Activated T-cell treated with anti-CD3 and anti-CD28 coated beads, Interleukin-2, amount 50 U/mL, for 48 hours (primary cell): ENCODE measurements at regions not wholly inside any gene's neighbourhood (a gene's known extent, or its start where the extent isn't known, plus 50 kb on each side); places are given as distances from the start of the nearest gene placed in this dataset.

Experiments used
- DNase-seq, 2 experiments: peaks; one replicate each; pipeline ENCODE4 v3.0.0-alpha.2; 2020

DNA sequence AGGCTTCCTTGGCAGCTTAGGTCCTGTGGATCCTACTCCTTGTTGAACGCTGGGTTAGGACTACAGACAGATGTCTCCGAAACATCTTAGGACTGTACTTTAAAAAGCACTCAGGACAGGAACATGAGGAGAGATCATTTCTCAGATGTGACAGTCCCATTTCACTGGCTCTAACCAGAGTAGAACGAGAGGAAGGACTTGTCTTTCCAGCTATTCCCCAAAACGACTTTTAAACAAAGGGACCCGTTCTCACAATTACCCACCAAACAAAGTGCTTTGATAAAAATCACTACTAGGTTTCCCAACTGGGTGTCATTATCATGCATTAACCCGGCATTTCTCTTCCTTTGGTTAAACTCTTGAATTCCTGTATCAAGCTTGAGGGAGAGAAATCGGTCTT, 84.7 kb upstream of the BARX2 start:
- no peak for DNase-seq

- no peak for DNase-seq
These were observed 86.2 kb upstream of the BARX2 start for GRCh38 chr11:129289350-129290040.

DNA sequence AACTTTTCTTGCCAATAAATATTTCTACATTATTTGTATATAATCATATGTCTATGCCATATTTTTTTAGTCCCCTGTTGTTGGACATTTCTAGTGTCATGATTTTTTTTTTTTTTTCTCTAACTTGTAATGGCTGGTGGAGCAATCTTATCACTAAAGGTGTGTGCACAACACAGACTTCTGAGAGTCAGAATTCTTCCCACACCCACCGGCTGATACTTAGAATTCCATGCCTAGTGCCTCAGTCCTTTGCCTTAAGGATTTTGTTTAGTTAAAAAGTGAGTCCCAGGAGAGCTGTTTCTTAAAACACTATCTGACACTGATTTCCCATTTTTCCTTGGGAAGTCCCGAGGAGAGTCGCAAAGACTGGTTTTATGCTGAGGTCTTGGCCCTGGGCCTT, 87.7 kb upstream of the BARX2 start:
- no peak for DNase-seq

GRCh38 chr11:129286813-129287212, 88.8 kb upstream of the BARX2 start:
- DNase-seq, result no peak

GRCh38 chr11:129285402-129285786, 90.3 kb upstream of the BARX2 start:
- no peak for DNase-seq

DNA sequence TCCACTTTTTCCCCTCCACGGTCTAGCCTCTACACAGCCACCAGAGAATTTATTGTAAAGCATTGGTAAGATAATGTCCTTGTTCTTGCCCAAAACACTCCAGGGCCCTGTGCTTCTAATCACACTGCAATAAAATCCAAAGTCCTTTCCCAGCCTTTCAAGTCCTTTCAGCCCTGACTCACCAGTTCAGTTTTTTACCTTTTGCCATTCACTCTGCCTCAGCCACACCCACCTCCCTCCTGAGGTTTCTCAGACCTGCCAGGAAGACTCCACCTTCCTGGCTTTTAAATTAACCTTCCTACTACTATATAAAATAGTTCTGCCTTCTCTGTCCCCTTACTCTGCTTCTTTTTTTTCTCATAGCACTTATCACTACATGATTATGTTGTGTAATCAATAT, 91.0 kb upstream of the ARHGAP32 start:
- DNase-seq, result no peak

DNA sequence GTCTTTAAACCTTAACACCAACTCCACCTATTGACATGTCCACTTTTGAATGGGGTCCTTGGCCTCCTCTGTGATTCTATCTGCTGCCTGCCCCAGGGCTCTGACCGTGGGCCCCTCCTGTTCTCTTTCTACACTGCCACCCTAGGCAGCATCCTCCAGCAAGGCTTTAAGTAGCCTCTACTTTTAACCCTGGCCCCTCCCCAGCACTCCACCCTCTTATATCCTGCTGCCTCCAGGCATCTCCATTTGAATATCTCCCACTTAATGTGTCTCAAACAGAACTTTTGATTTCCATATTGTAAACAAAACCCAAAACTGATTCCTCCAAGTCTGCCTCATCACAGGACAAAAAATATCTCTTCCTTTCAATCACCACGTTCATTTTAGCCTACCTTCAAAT, 90.5 kb upstream of the ARHGAP32 start:
- no peak for DNase-seq

DNA sequence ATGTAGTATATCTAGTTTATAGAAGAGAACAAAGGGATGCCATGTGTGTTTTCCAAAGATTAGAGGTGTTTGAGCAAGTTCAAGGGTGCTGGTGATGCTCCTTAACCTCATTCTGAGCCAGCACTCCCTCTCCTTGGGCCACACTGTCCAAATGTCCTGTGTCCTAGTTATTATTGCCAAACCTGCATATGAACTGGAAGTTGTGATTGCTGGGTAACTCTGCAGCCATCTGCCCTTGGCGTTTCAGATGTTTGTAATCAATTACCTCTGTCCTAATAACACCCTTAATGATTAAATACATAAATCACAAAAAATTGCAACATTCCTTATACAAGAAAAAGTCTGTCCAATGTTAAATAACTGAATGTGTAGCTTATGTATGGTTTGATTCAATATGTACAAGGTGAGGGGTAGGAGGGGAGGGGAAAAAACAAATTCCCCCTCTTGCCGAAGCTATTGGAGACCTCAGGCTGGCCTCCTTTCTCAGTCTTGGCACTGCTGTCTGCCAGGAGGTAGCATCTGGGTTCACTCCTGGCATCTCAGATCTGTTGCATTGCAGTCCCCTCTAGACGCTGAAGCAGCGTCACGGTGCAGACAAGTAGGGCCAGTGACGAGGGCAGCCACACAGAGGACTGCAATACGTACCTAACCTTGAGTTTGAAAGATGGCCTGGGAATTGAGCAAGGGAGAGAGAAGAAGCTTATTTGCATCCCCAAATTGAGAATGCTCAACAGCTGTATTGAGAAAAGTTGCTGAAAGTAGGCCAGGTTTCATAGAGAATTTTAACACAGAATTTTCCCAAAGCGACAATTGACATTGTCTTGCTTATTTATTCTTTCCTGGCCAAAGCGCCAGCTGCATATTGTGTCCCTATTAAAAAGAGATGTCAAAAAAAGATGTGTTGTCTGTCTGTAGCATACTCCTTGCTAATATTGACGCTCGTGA, 89.6 kb upstream of the ARHGAP32 start:
- DNase-seq, result no peak

DNA sequence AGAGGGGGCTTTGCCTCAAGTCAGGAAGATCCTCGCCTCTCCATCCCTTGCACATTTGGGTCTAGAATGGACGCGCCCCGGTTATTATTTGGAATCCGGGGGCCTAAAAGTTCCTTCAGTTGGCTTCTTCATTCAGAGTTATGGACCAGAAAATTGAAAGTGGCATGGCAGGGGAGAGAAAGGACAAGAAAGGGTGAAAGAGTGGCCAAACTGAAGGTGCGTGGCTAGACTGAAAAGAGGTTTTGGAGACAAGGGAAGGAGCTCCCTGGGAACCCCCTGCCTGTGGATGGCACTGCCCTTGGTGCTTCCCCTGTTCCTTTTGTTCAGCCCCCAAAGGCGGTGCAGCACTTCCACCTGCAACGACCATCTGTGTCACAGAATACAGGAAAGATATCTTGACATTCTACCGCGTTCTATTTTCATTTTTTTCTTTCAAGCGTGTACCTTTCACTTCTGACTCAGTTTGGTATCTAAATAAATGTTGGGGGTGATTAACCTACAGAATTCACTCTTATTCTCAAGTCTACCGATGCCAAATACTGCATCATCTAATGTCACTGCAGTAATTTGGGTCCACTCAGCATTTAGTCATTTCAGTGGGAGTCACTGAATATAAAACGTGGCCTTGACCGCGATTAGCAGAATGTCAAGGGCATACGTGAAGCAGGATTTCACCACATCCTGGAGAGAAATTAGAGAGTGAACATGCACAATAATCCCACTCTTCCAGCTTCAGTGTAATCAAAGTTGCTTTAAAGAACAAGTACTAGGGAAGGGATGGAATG, 88.1 kb upstream of the ARHGAP32 start:
- DNase-seq, result peak; percentile 63

- peak; percentile 70 to 75 for DNase-seq
These were observed 87.4 kb upstream of the ARHGAP32 start for GRCh38 chr11:129279326-129280026.

DNA sequence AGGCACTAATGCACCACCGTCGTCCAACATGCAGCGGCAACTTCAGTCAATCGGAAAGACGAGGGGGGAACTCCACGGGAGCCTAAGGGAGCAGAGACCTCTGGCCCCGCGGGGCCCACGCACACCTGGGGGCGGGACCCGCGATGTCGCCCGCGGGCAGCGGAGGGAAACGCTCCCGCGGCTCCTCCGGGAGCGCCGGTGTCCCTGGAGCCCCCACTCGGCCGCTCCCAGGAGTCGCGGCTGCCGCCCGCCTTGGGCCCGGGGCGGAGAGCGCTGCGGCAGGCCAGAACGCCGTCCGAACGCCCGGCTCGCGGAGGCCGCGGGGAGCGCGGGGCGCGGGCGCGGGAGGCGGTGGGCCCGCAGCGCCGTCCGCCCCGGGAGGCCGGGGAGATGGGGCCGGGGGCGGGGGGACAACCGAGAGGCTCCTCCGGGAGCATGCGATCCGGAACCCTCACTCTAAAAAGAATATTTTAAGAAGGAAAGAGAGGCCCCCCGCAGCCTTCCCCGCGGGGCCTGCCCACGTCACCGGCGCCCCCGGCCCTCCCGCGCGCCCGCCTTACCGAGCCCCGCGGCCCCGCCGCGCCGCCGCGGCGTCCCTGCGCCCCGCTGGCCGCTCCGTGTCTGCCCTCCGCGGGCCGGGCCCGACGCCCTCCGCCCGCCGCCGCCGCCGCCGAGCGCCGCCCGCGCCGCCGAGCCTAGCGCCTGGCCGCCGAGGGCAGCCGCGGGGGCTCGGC, 86.6 kb upstream of the ARHGAP32 start:
- peak; percentile 34 to 40 for DNase-seq

- DNase-seq, result no peak
These were observed 85.2 kb upstream of the ARHGAP32 start for GRCh38 chr11:129277198-129277843.

DNA sequence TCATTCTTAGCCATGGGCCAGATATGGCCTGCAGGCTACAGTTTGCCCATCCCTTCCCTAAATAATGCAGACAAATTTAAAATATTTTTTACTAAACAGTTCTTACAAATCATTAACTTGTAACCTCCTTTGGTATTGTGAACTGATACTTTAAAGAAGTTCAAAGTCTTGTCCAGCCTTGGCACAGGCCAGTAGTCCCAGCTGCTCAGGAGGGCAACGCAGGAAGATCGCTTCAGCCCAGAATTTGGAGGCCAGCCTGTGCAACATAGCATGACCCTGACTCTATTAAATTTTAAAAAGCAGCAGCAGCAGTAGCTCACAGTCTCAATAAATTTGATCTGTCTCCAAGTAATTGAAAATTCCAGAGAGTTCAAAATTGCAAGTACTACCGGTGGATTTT, 83.7 kb upstream of the ARHGAP32 start:
- no peak for DNase-seq

DNA sequence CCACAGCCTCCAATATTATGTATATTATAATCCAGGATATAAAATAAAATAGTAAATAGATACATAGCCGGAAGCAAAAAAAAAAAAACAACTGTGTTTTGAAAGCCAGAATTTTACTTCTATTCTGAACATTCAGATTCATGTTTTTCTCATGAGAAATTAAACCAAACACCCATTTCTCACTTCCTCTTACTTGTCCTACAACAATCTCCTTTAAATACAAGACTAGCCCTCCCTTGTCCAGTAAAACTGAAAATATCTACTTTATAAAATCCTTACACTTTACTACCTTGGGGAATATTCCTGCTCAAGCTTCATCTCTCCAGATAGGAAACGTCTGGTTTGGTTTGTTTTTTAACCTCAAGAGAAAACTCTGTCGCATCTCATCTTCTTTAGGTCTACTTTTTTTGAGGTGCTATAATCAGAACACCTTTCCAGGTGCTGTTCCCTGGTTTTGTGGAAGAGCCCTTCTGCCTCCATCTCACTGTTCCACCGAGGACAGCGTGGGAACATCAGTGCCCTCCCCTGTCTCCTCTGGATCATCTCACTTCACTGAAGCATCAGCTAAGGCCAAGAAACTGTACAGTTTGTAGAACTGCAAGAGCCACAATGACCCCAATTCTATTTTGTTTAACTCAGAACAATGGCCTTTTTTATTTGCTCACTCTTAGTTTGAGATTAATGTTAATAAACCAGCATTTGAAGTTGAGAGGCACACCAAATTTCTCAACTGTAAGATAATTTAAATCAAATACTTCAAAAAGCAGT, 82.0 kb upstream of the ARHGAP32 start:
- DNase-seq, result no peak

- no peak for DNase-seq
These were observed 81.2 kb upstream of the ARHGAP32 start for GRCh38 chr11:129273322-129273721.

DNA sequence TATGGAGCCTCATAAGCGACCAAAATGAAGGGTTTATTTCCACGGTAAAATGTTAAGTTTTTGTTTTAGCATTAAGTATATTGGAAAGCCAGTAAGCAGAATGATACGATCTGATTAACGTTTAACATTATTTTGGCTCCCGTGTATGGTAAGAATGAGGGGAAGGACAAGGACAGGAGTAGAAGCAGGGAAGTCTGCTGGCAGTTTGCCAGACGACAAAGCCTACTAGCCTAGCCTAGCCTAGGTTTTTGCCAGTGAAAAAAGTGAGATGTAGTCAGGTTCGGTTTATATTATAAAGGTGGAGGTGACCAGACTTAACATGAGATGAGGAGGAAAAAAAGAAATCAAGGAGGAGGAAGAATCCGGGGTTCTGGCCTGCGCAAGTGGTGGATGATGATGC, 78.9 kb upstream of the ARHGAP32 start:
- DNase-seq, result no peak

DNA sequence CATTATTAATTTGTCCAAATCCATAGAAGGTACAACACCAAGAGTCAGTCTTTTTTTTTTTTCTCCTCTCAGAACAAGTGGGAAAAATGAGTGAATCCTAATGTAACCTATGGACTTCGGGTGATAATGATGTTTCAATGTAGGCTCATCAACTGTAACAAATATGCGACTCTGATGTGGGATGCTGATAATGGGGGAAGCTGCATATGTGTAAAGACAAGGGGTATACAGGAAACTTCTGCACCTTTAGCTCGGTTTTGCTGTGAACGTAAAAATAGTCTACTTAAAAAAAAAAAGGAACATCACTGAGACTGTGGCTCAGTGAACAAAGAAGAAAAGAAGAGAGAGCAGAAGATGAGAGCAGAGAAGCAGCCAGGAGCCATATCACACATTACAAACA, 78.3 kb upstream of the ARHGAP32 start:
- DNase-seq, result no peak

GRCh38 chr11:129268371-129268770, 76.2 kb upstream of the ARHGAP32 start:
- DNase-seq, result no peak

DNA sequence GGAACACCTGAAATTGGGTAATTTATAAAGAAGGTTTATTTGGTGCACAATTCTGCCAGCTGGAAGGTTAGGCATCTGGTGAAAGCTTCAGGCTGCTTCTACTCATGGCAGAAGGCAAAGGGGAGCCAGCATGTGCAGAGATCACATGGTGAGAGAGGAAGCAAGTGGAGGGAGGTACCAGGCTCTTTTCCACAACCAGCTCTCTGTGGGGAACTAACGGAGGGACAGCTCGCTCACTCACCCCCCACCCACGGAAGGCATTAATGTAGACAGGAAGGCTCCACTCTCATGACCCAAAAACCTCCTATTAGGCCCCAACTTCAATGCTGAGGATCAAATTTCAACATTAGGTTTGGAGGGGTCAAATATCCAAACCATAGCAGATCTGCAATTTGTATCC, 75.6 kb upstream of the ARHGAP32 start:
- no peak for DNase-seq

- DNase-seq, result no peak
These were observed 74.4 kb upstream of the ARHGAP32 start for GRCh38 chr11:129266536-129266935.
